Activated B cell treated with CpG ODN at 0.5 μM for 24 hours (primary cell): ENCODE measurements at regions not wholly inside any gene's neighbourhood (a gene's known extent, or its start where the extent isn't known, plus 50 kb on each side); places are given as distances from the start of the nearest gene placed in this dataset.
"Not testable (repeated sequence)": the region's sequence is repeated elsewhere in the genome, so short reads cannot be mapped to it uniquely, and the experiment has no call there.

Source experiments
- ATAC-seq: fragments of 200-7000 bp; cut with Tn5 transposase; one replicate; pipeline ENCODE4 v1.10.0; 2021; ENCODE audit warnings: low read depth, mild to moderate bottlenecking, moderate library complexity
- CTCF ChIA-PET: fragments of 350-600 bp; sonication (Branson Sonifier 250); formaldehyde crosslinking; loops from one replicate; lab custom pipeline; 2021; ENCODE audit warnings: antibody characterized with exemption; lab: Charles Lee
- POLR2A ChIA-PET: fragments of 350-600 bp; sonication (Branson Sonifier 250); formaldehyde crosslinking; loops from one replicate; lab custom pipeline; 2021; ENCODE audit warnings: antibody characterized with exemption; lab: Charles Lee
- DNase-seq: peaks from one replicate; pipeline ENCODE4 v3.0.0; 2022
- H3K27ac Mint-ChIP-seq: one replicate; pipeline ENCODE4 v1.8.0; 2020; ENCODE audit warnings: mixed read lengths
- H3K27me3 Mint-ChIP-seq: one replicate; pipeline ENCODE4 v1.8.0; 2021; ENCODE audit warnings: mixed read lengths
- H3K36me3 Mint-ChIP-seq: one replicate; pipeline ENCODE4 v1.8.0; 2021; ENCODE audit warnings: low read depth, mixed read lengths
- H3K4me1 Mint-ChIP-seq: one replicate; pipeline ENCODE4 v1.8.0; 2021; ENCODE audit warnings: mixed read lengths
- H3K4me3 Mint-ChIP-seq: one replicate; pipeline ENCODE4 v1.8.0; 2020; ENCODE audit warnings: mild to moderate bottlenecking, mixed read lengths
- H3K9me3 Mint-ChIP-seq: one replicate; pipeline ENCODE4 v1.8.0; 2020; ENCODE audit warnings: mixed read lengths
- intact Hi-C: fragments of 100-400 bp; cut with micrococcal nuclease; formaldehyde crosslinking; loops from one replicate; pipeline ENCODE4 v1.15.1; 2024
- TF ChIP-seq, protein P1 (sequence below): fragments of 200-600 bp; IDR thresholded peaks from one replicate; pipeline ENCODE4 v1.8.0; 2022; ENCODE audit warnings: antibody characterized with exemption, mild to moderate bottlenecking

DNA sequence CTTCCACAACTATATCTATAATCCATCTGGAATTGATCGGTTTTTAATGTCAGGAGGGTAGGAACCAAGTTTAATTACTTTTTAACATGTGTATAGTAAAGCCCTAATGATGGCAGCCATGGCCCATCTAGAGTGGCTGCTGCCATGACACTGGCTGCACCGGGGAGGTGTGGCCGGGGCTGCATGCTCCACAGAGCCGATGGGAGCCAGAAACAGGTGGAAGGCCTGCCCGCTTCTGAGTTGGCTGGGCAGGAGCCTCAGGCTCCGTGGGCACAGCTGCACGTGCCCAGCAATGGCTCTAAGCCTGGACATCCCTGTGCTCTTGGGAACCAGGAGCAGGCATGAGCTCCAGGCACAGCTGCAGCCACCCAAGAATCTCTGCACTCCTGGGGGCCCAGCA lies 73.0 kb downstream of the GBP6 start:
- DNase-seq (no peak), ATAC-seq (no peak)
- TF ChIP-seq, protein P1, sequence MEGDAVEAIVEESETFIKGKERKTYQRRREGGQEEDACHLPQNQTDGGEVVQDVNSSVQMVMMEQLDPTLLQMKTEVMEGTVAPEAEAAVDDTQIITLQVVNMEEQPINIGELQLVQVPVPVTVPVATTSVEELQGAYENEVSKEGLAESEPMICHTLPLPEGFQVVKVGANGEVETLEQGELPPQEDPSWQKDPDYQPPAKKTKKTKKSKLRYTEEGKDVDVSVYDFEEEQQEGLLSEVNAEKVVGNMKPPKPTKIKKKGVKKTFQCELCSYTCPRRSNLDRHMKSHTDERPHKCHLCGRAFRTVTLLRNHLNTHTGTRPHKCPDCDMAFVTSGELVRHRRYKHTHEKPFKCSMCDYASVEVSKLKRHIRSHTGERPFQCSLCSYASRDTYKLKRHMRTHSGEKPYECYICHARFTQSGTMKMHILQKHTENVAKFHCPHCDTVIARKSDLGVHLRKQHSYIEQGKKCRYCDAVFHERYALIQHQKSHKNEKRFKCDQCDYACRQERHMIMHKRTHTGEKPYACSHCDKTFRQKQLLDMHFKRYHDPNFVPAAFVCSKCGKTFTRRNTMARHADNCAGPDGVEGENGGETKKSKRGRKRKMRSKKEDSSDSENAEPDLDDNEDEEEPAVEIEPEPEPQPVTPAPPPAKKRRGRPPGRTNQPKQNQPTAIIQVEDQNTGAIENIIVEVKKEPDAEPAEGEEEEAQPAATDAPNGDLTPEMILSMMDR, result no peak
- Mint-ChIP-seq H3K9me3 (peaks cover 13% of the 10 kb centered on the region), H3K36me3 (no peaks in the 10 kb centered on the region), H3K27ac (no peak overlapping the region), H3K4me1 (no peaks in the 10 kb centered on the region), H3K4me3 (no peak overlapping the region), H3K27me3 (peaks cover 8% of the 10 kb centered on the region)
- intact Hi-C loops, result no loop called here
- CTCF ChIA-PET, result no interaction called here
- POLR2A ChIA-PET, result no interaction called here

DNA sequence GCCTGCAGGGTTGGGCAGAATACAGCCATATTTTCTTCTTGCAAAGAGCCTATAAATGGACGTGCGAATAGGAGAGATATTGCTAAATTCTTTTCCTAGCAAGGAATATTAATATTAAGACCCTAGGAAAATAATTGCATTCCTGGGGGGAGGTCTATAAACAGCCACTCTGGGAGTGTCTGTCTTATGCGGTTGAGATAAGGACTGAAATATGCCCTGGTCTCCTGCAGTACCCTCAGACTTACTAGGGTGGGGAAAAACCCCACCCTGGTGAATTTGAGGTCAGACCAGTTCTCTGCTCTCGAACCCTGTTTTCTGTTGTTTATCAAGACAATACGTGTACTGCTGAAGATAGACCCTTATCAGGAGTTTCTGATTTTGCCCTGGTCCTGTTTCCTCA lies 74.4 kb downstream of the GBP6 start:
- DNase-seq, H3K27ac Mint-ChIP-seq, H3K4me1 Mint-ChIP-seq, intact Hi-C loops, H3K4me3 Mint-ChIP-seq, POLR2A ChIA-PET, H3K27me3 Mint-ChIP-seq, CTCF ChIA-PET, H3K36me3 Mint-ChIP-seq, ATAC-seq: not testable (repeated sequence)
- peaks cover 13% of the 10 kb centered on the region for H3K9me3 Mint-ChIP-seq

DNA sequence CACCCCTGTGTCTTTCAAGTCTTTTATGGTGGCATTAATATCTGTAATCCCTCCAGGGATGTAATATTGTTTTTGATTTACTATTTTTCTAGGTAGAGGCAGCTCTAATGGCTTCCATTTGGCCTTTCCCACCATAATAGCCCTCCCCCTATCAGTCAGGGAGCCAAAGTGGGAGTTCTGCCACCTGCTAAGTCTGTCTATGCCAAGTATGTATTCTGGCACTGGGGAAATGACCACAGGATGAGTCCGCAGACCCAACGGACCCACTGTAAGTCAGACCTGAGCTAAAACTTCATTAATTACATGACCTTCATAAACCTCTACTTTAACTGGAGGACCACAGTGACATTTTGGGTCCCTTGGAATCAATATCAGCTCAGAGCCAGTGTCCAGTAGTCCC lies 77.1 kb downstream of the GBP6 start:
- TF ChIP-seq, protein P1, result no peak
- ChIA-PET CTCF (no interaction called here), POLR2A (no interaction called here)
- intact Hi-C loops, result no loop called here
- peaks cover 6% of the 10 kb centered on the region for H3K27me3 Mint-ChIP-seq
- DNase-seq (no peak), ATAC-seq (no peak)
- no peak overlapping the region for H3K27ac Mint-ChIP-seq
- peaks cover 13% of the 10 kb centered on the region for H3K9me3 Mint-ChIP-seq
- no peaks in the 10 kb centered on the region for H3K4me1 Mint-ChIP-seq
- H3K4me3 Mint-ChIP-seq, result no peak overlapping the region
- no peaks in the 10 kb centered on the region for H3K36me3 Mint-ChIP-seq

DNA sequence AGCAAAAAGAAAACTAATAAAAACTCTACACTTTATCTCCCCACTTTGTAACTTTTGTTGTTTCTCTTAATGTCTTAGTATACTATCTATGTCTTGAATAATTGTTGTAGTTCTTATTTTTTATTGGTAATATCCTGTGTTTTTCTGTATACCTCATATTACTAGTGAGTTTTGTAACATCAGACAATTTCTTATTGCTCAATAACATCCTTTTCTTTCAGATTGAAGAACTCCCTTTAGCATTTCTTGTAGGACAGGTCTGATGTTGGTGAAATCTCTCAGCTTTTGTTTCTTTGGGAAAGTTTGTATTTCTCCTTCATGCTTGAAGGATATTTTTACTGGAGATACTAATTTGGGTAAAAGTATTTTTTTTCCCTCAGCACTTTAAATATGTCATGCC lies 79.8 kb upstream of the LRRC8B start:
- peaks cover 11% of the 10 kb centered on the region for H3K27me3 Mint-ChIP-seq
- peaks cover 1% of the 10 kb centered on the region for H3K9me3 Mint-ChIP-seq
- POLR2A ChIA-PET, result interaction anchor here (0.7 kb wide), 1 partner anchor 21 kb away, joined by 7 read pairs; no protein-coding TSS in a partner anchor
- no peak overlapping the region for H3K4me3 Mint-ChIP-seq
- no peak for DNase-seq
- TF ChIP-seq, protein P1, result no peak
- no peaks in the 10 kb centered on the region for H3K36me3 Mint-ChIP-seq
- ATAC-seq, result no peak
- H3K27ac Mint-ChIP-seq, result no peak overlapping the region
- CTCF ChIA-PET, result no interaction called here
- intact Hi-C loops, result no loop called here
- H3K4me1 Mint-ChIP-seq, result no peaks in the 10 kb centered on the region

DNA sequence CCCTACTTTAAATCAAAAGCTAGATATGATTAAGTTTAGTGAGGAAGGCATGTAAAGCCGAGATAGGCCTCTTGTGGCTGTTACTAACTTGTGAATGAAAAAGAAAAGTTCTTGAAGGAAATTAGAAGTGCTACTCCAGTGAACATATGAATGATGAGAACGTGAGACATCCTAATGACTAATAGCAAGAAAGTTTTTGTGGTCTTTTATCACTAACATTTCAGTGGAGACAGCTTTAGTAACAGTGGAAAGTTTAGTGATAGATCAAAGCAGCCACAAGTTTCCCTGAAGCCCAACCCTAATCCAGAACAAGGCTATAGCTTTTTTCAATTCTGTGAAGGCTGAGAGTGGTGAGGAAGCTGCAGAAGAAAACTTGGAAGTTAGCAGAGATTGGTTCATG lies 73.6 kb upstream of the LRRC8B start:
- H3K27me3 Mint-ChIP-seq, result peaks cover 9% of the 10 kb centered on the region
- POLR2A ChIA-PET, result no interaction called here
- intact Hi-C loops, result no loop called here

More for the DNA sequence above, 73.6 kb upstream of the LRRC8B start:
- no peak overlapping the region for H3K4me3 Mint-ChIP-seq
- ATAC-seq (no peak), DNase-seq (no peak)
- no peaks in the 10 kb centered on the region for H3K36me3 Mint-ChIP-seq
- H3K9me3 Mint-ChIP-seq, result no peaks in the 10 kb centered on the region
- no peak overlapping the region for H3K27ac Mint-ChIP-seq
- TF ChIP-seq, protein P1, result no peak
- H3K4me1 Mint-ChIP-seq, result no peaks in the 10 kb centered on the region
- CTCF ChIA-PET, result no interaction called here
